GM12873 (cell line): ENCODE measurements at regions not wholly inside any gene's neighbourhood (a gene's known extent, or its start where the extent isn't known, plus 50 kb on each side); places are given as distances from the start of the nearest gene placed in this dataset.

ENCODE experiments used
- CTCF ChIP-seq: IDR thresholded peaks from 2 replicates; pipeline ENCODE4 v1.5.1; 2012; ENCODE audit warnings: low read depth, mild to moderate bottlenecking, moderate library complexity, low read length, control low read depth; ENCODE audit not compliant: insufficient read depth; ENCODE audit errors: missing control alignments

GRCh38 chr9:129541270-129541669 lies 79.6 kb downstream of the C9orf50 start:
- TF ChIP-seq CTCF: no peak

GRCh38 chr9:129539446-129539845 lies 81.5 kb downstream of the C9orf50 start:
- TF ChIP-seq CTCF: no peak

GRCh38 chr9:129525656-129526196 lies 95.2 kb downstream of the C9orf50 start:
- no peak for TF ChIP-seq CTCF

- TF ChIP-seq CTCF: no peak
Measured at GRCh38 chr9:129524582-129525270, 96.2 kb downstream of the C9orf50 start.

GRCh38 chr9:129523943-129524581 lies 96.8 kb downstream of the C9orf50 start:
- TF ChIP-seq CTCF: no peak

- TF ChIP-seq CTCF: no peak
Measured at GRCh38 chr9:129522351-129522750, 98.5 kb downstream of the C9orf50 start.

GRCh38 chr9:129520082-129520481 lies 100.8 kb downstream of the C9orf50 start:
- no peak for TF ChIP-seq CTCF
